ENCODE measurements at regions not wholly inside any gene's neighbourhood (a gene's known extent, or its start where the extent isn't known, plus 50 kb on each side); places are given as distances from the start of the nearest gene placed in this dataset.

DNA sequence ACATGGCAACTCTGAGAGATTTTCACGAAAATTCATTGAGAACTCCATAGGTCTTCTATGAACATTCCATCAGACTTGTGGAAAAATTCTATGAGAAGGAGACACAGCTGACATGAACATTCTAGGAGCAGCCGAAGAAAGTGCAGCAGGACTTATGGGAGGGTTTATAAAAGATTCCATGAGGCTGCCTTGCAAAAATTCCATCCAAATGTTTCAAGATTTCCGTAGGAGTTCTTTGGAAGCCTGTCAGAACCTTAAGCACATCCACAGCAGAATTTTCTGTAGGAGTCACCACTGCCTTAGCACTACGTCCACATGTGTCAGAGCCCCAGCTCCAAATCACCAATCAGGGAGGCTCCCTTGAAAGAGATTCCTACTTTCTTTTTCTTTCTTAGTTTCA lies 67.0 kb upstream of the MSX1 start:
- H3K4me1 ChIP-seq = no peaks in the 10 kb centered on the region
- no peaks in the 10 kb centered on the region for H3K36me3 ChIP-seq
- DNase-seq = no peak
- H3K9me3 ChIP-seq = no peaks in the 10 kb centered on the region; the same call in 1 of the 2 replicates
- TF ChIP-seq, protein P1, sequence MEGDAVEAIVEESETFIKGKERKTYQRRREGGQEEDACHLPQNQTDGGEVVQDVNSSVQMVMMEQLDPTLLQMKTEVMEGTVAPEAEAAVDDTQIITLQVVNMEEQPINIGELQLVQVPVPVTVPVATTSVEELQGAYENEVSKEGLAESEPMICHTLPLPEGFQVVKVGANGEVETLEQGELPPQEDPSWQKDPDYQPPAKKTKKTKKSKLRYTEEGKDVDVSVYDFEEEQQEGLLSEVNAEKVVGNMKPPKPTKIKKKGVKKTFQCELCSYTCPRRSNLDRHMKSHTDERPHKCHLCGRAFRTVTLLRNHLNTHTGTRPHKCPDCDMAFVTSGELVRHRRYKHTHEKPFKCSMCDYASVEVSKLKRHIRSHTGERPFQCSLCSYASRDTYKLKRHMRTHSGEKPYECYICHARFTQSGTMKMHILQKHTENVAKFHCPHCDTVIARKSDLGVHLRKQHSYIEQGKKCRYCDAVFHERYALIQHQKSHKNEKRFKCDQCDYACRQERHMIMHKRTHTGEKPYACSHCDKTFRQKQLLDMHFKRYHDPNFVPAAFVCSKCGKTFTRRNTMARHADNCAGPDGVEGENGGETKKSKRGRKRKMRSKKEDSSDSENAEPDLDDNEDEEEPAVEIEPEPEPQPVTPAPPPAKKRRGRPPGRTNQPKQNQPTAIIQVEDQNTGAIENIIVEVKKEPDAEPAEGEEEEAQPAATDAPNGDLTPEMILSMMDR (IDR thresholded peaks at IDR 0.05; ENCODE audit: low read depth, low read length) = no peak
- no peak overlapping the region for H3K4me3 ChIP-seq (ENCODE audit: low read depth, low read length)
- H3K27me3 ChIP-seq = no peaks in the 10 kb centered on the region

DNA sequence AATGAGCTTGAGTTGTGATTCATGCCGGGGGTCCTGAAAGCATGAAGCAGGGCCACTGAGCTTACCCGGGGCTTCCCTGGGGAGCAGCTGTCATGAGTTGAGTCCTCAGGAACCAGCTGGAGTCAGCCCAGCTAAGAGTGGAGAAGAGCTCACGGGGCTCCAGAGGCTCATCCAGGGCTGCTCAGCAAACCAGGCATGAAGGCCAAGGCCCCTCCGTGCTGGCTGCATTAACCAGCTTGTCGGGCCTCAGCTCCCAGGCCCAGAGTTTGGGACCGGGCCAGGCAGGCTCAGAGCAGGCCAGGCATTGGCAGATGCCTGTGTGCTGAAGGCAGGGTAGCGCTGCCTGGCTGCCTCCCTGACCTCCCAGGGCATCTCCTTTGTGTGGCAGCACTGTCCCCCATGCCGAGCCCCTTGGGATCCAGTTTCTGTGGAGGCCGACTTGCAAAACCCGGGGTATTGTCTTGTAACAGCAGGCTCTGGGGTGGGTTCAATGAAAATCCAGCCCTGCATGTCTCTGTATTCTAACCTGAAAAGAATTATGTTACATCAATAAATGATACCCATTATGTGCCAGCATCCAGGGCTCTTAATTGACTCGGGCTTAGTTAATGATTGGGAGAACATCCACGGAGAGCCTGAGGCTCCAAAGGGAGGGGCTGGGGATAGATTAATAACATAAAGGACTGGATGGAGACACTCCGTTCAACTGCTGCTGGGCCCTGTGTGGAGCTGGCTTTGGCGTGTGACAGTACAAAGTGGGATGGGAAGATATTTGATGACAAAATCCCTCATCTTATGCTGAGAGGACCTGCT lies 68.0 kb upstream of the MSX1 start:
- peak; percentile 44 for DNase-seq
- Histone ChIP-seq H3K9me3 (no peaks in the 10 kb centered on the region; the same call in 1 of the 2 replicates), H3K27me3 (no peaks in the 10 kb centered on the region), H3K36me3 (no peaks in the 10 kb centered on the region), H3K4me3 (ENCODE audit: low read depth, low read length) (no peak overlapping the region), H3K4me1 (no peaks in the 10 kb centered on the region)
- TF ChIP-seq, protein P1 (IDR thresholded peaks at IDR 0.05; ENCODE audit: low read depth, low read length) = no peak

DNA sequence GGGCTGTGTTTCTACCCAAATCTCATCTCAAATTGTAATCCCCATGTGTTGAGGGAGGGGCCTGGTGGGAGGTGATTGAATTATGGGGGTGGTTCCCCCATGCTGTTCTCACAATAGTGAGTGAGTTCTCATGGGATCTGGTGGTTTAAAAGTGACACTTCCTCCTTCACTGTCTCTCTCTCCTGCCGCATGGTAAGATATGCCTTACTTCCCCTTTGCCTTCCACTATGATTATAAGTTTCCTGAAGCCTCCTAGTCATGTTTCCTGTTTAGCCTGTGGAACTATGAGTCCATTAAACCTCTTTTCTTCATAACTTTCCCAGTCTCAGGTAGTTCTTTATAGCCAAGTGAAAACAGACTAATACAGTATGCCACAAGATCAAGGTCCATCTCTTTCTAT lies 70.0 kb upstream of the MSX1 start:
- Histone ChIP-seq H3K9me3 (no peaks in the 10 kb centered on the region; the same call in 1 of the 2 replicates), H3K27me3 (no peaks in the 10 kb centered on the region), H3K4me1 (peaks cover 5% of the 10 kb centered on the region; the same call in 1 of the 2 replicates), H3K4me3 (ENCODE audit: low read depth, low read length) (no peak overlapping the region), H3K36me3 (no peaks in the 10 kb centered on the region)
- TF ChIP-seq, protein P1 (IDR thresholded peaks at IDR 0.05; ENCODE audit: low read depth, low read length) = no peak
- no peak for DNase-seq

DNA sequence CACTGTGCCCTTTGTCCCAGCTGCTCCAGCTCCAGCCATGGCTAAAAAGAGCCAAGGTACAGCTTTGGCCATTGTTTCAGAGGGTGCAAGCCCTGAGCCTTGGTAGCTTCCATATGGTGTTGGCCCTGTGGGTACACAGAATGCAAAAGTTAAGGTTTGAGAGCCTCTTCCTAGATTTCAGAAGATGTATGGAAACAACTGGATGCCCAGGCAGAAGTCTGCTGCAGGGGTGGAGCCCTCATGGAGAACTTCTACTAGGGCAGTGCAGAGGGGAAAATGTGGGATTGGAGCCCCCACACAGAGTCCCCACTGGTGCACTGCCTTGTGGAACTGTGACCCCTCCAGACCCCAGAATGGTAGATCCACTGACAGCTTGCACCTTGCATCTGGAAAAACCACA lies 70.9 kb upstream of the MSX1 start:
- H3K27me3 ChIP-seq = no peaks in the 10 kb centered on the region
- H3K9me3 ChIP-seq = no peaks in the 10 kb centered on the region; the same call in 1 of the 2 replicates
- peaks cover 11% of the 10 kb centered on the region for H3K4me1 ChIP-seq
- H3K36me3 ChIP-seq = no peaks in the 10 kb centered on the region
- TF ChIP-seq, protein P1 (IDR thresholded peaks at IDR 0.05; ENCODE audit: low read depth, low read length) = no peak
- no peak overlapping the region for H3K4me3 ChIP-seq (ENCODE audit: low read depth, low read length)
- DNase-seq = no peak

DNA sequence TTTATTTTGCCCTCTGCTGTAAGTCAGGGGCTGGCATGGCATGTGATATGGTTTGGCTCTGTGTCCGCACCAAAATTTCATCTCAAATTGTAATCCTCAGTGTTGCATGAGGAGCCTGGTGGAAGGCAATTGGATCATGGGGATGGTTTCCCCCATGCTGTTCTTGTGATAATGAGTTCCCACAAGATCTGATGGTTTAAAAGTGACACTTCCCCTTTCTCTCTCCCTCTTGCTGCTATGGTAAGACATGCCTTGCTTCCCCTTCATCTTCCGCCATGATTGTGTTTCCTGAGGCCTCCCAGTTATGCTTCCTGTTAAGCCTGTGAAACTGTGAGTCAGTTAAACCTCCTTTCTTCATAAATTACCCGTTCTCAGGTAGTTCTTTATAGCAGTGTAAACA lies 72.0 kb upstream of the MSX1 start:
- DNase-seq = no peak
- TF ChIP-seq, protein P1 (IDR thresholded peaks at IDR 0.05; ENCODE audit: low read depth, low read length) = no peak
- Histone ChIP-seq H3K27me3 (no peaks in the 10 kb centered on the region), H3K4me1 (peaks cover 11% of the 10 kb centered on the region), H3K4me3 (ENCODE audit: low read depth, low read length) (no peak overlapping the region), H3K9me3 (no peaks in the 10 kb centered on the region; the same call in 1 of the 2 replicates), H3K36me3 (no peaks in the 10 kb centered on the region)

DNA sequence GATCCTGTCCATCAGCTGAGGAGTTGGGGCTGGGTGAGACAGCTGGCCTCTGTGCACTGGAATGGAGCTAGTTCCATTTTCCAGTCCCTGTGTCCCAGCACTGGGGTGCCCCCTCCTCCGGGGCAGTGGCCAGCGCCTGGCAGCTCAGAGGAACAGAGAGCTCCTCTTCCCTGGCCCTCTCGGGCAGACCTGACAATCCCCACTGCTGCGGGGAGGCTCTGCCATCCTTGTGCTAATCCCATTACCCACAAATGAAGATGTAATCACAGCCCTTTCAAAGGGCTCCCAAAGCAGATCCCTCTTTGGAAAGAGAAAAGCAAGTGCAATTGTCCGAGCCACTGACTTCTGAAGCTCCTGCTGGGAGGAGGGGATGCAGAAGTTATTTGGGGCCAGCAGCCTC lies 75.1 kb upstream of the MSX1 start:
- H3K36me3 ChIP-seq = no peaks in the 10 kb centered on the region
- peaks cover 11% of the 10 kb centered on the region for H3K4me1 ChIP-seq
- H3K9me3 ChIP-seq = no peaks in the 10 kb centered on the region; the same call in 1 of the 2 replicates
- no peaks in the 10 kb centered on the region for H3K27me3 ChIP-seq
- no peak overlapping the region for H3K4me3 ChIP-seq (ENCODE audit: low read depth, low read length)
- DNase-seq = peak; percentile 79
- TF ChIP-seq, protein P1 (IDR thresholded peaks at IDR 0.05; ENCODE audit: low read depth, low read length) = no peak
